GM19467 (cell line): ENCODE measurements at regions not wholly inside any gene's neighbourhood (a gene's known extent, or its start where the extent isn't known, plus 50 kb on each side); places are given as distances from the start of the nearest gene placed in this dataset.
"Not testable (repeated sequence)": the region's sequence is repeated elsewhere in the genome, so short reads cannot be mapped to it uniquely, and the experiment has no call there.

Source experiments
- ATAC-seq: cut with Tn5 transposase; IDR thresholded peaks from one replicate; pipeline ENCODE4 v1.9.1; 2021; ENCODE audit warnings: mild to moderate bottlenecking, moderate library complexity; ENCODE audit not compliant: unreplicated experiment

DNA sequence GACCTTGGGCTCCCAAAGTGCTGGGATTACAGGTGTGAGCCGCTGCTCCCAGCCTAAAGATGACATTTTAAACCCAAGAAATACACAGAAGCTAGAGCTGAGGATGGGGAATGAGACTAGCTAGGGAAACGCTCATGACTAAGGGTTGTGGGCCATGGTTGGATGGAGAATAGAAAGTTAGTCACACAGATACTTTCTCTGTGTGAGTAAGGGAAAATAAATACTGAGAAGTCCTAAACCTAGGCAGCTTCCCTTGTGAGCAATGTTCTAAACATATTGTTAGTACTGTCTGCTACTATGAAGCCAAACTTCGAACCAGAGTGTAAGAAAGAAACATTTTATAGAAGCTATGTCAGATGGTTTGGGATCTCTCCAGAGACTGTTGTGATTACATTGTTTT lies 304.8 kb upstream of the STAC start:
- ATAC-seq, result no peak

DNA sequence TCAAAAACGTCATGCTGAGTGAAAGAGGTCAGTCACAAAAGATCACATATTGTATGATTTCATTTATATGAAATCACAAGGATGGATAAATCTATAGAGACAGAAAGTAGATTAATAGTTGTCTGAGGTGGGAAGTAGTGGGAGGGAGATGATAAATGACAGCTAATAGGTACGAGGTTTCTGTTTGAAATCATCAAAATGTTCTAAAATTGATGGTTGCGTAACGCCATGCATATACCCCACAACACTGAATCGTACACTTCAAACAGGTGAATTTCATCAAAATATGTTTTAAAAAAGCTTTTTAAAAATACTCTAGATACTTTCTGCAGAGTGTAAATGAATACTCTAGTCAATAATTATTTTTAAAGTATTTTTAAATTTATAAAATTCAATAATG lies 303.0 kb upstream of the STAC start:
- no peak for ATAC-seq

DNA sequence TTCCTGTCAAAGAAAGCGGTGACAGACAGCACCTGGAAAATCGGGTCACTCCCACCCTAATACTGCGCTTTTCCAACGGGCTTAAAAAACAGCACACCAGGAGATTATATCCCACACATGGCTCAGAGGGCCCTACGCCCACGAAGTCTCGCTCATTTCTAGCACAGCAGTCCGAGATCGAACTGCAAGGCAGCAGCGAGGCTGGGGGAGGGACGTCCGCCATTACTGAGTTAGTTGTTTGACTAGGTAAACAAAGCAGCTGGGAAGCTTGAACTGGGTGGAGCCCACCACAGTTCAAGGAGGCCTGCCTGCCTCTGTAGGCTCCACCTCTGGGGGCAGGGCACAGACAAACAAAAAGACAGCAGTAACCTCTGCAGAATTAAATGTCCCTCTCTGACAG lies 297.3 kb upstream of the STAC start:
- not testable (repeated sequence) for ATAC-seq

DNA sequence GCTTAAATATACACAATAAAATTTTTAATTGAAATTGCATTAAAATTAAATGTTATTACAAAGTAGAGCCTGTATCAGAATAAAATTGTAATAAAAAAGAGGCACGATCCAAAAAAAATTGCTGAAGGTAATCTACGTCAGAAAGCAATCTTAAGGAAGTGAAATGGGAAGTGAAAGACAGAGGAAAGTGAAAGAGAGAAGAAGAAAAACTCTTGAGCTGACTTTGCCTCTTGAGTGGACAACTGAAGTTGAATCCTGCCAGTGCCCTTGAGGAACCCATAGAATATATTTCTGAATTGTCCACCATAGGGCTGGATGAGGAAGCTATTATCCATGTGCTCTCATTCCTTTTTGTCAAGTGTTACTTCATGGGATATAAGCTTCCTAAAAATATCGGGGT lies 285.1 kb upstream of the STAC start:
- ATAC-seq, result peak; percentile 55

DNA sequence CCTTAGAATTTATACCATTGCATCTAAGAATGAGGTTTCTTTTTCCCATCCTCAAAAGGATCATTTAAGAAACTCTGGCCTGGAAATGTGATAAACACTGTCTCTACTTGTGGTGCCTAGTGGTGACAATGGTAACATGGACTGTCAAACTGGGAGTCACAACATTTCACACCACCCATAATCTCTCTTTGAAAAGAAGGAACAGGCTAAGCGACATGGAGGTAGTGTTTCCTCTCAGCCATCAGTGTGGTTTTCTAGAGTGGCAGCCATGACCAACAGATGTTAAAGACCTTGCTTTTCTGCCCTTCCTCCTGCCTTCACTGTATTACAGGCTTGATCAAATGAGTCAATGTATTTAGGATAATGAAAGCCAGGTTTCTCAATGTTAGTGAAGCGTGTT lies 283.1 kb upstream of the STAC start:
- ATAC-seq, result no peak

DNA sequence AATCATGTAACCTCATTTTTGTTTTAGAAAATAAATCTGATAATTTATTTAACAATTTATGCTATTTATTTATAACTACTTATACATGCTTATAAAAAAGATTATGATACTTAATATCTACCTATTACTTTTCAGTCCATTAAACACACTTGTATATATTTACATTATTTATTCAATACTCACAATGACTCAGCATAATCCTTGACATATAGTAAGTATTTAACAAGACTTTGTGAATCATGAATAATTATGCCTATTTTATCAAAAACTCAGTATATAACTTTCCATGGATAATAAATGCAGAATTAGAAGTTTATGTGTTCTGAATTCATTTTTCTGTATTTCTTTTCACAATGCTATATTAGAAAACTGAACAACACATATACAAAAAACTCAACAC lies 266.0 kb upstream of the STAC start:
- ATAC-seq, result no peak

DNA sequence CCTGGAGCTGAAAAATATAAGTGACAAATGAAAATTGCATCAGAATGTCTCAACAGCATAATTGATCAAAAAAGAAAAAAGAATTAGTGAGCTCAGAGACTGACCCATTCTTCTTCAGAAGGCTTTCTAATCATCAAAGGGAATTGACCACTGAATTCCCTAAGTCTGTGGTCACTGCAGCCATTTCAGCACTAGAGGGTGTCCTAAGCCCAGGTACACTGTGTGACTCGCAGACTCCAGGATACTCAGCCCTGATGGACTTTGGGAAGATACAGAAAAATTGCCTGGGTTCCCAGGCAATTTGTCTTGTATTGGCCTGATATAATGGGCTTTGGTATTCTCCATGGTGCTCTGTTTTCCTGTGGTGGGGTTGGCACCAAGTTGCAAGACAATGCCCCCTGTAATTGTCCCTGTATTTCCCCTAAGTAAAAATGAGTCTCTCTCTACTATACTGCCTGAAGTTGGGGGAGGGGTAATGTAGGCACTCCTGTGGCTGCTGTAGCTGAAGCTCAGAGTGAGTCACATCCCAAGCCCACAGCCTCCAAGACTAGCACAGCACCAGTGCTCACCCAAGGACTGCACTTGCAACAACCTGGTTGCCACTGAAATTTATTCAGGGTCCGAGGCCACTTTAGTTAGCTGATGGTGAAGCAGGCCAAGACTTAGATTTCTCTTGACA lies 256.0 kb upstream of the STAC start:
- ATAC-seq, result no peak

DNA sequence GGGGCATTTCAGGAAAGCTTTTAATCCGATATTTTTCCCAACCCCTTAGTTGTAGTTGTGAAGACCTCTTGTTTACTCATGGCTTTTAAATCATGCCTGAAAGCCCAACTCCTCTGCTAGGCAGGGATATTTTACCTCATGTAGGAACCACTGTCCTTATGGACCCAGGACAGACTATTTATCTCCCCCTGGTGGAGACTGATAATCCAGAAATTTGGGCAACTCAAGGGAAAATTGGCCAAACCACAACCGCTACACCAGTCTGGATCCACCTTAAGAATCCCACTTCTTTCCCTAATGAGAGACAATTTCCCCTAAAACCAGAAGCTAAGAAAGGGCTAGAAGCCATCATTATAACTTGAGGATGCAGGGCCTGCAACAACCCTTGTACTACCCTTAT lies 248.1 kb upstream of the STAC start:
- ATAC-seq, result no peak

DNA sequence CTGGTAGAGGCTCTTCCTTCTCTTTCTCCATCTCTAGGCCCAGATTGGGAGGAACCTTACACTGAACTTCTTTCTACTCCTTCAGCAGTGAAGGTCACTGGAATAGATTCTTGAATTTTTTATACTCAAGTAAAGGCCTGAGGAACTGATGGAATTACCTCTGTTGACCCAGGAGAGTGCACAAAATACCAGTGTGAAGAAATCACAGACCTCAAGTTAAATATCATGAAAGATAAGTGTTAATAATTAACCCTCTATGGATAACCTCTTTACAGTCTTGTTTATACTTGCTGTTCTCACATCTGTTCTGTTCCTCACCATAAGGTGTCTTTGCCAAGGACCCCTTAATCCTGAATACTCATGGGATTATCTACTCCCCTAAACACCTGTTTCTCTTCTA lies 244.4 kb upstream of the STAC start:
- ATAC-seq, result no peak

DNA sequence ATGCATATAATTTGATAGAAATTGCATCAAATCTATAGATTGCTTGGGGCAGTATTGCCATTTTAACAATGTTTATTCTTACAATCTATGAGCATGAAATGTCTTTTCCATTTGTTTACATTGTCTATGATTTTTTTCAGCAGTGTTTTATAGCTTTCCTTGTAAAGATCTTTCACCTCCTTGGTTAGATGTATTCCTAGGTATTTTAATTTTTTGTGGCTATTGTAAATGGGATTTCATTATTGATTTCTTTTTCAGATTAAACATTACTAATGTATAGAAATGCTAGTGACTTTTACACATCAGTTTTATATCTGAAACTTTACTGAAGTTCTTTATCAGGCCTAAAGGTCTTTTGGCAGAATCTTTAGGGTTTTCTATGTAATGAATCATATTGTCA lies 237.6 kb upstream of the STAC start:
- no peak for ATAC-seq

DNA sequence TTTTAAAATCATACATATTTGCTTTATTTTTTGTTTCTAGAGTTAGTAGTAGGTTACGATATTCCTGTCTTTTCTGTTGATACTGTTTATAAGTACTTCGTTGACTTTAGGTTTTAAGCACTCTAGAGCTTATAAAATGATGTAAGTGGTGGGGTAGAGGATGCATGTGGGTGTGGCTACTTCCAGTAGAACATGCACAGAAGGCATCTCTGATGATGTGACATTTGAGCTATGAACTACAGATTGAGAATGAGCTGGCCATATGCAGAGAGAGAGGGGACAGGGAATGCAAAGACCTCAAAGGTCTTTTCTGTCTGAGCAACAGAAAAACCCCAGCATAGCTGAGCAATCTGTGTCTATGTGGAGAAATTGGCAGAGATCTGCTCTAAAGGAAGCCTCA lies 233.9 kb upstream of the STAC start:
- no peak for ATAC-seq

DNA sequence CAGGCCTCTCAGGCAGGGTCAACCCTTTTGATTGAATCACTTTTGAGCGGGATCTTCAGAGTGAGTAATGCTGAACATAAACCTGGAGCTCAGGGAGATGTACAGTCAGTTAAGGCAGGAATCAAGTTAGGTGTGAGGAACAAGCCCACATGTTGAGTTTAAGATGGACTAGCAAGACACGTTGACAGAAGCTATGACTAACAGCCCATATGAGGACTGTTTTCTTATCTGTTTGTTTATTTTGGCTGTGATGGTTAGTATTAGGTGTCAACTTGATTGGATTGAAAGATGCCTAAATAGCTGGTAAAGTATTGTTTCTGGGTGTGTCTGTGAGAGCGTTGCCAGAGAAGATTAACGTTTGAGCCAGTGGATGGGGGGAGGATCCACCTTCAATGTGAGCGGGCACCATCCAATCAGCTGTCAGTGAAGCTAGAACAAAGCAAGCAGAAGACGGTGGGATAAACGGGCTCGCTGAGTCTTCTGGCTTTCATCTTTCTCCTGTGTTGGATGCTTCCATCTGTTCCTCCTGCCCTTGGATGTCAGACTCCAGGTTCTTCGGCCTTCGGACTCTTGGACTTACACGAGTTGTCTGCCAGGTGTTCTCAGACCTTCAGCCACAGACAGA lies 232.3 kb upstream of the STAC start:
- ATAC-seq, result no peak

DNA sequence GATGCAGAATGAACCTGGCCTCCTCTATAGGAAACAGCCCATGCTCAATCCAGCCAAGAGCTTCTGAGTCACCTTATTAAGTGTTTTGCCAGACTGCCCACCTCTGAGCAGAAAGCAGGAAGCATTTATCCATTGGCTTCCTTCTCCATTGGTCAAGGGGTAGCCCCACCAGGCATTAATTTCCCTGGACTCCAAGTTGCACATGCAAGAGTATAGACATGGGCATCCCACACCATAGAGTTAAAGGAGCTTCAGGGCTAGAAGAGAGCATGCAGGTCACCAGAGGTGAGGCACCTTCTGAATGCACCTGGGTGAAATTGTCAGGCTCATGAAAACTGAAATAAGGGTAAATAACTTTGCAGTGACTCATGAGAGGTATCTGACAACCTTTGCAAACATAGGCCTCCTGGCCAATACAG lies 230.8 kb upstream of the STAC start:
- no peak for ATAC-seq

DNA sequence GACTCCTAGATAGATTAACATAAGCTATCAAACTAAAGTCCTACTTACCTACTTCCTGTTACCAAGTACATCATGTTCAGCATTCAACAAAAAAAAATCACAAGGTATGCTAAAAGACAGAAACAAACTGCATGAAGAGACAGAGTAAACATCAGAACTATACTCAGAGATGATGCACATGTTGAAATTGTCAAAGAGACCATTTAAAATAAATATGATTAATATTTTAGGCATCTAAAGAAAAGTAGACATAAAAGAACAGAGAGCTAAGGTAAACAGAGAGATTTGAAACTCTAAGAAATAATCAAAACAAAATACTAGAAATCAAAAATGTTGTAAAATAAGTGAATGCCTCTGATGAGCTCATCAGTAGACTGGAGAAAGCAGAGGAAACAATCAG lies 224.8 kb upstream of the STAC start:
- no peak for ATAC-seq

DNA sequence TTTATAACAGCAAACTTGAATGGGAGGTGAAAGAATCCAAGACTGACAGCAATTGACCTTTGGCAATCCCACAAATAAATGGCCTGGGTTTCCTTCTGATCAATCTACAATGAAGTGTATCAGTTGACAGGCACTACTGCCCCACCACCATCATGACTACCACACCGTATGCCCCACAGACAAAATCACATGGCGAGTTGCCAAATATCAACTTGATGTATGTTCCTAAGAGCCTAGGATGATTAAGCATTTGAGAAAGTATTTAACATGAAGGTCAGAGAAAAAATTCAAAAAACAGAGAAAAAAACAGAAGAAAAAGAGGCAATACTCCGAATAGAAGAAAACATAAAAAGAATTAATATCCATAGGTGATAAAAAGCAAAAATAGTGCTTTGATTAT lies 215.9 kb upstream of the STAC start:
- no peak for ATAC-seq

DNA sequence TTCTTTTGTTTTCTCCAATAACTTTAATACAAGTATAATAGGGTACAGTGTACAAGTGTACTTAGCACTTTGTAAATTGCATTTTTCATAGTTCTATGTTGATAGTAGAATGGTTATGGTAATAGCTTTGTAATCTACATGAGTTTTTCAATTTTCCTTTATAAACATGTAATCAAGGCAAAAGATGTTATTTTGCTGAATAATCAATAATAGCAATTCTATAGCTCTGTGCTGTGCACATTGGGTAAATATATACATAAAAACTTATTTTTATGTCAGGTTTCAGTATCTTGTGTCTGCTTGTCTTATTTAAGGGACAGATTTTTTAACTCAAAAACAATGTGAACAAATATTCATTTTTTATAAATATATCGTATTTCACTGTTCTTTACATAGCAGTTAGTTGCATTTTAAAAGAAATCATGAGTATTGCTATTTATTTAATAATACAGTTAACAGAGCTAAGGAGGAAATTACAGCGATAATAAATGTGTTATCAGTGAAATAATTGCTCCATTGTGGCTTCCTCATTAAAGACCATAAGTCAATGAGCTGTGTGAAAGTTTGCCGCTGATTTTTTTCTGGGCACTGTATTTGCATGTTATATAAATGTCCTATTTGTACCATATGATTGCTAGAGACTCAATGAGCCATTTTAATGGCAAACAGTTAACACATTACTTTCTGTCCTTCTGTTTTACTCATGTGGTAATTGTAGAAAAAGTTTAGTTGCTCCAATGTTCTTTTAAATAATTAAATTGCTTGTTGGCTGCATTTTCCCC lies 214.6 kb upstream of the STAC start:
- ATAC-seq, result no peak

DNA sequence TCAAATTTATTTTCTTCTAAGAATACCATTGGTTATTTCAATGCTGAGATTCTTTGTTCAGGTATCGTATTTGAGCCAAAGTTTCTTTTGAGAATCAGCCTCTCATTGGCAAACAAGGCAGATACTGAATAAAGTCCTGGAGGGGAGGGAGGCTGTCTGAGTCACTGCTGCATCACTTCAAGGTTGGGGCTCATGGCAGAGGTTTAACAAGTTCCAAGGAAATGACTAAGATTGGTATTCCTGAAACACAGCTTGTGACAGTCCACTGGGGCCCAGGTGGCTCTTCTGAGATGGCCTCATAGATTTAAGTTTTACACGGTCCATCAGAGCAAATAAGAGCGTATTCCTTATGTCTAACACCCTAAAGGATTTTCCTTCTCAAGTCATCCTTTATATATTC lies 213.8 kb upstream of the STAC start:
- no peak for ATAC-seq

DNA sequence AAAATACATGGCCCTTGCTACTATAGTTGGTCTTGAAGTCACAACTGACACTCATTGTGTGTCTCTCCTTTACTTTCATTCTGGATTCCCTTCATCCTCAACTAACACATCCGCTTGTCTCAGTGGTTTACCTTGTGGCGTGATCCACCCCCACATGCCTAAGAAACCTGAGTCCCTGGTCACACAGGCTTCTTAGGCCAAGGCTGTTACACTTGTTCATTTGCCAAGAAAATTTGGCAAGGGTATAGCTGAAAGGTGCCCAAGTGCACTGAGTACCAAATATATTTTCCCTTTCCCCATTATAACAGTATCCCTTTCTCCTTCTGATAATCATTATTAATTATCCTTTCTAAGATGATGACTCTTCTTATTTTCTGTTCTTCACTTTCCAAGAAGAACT lies 207.6 kb upstream of the STAC start:
- no peak for ATAC-seq

DNA sequence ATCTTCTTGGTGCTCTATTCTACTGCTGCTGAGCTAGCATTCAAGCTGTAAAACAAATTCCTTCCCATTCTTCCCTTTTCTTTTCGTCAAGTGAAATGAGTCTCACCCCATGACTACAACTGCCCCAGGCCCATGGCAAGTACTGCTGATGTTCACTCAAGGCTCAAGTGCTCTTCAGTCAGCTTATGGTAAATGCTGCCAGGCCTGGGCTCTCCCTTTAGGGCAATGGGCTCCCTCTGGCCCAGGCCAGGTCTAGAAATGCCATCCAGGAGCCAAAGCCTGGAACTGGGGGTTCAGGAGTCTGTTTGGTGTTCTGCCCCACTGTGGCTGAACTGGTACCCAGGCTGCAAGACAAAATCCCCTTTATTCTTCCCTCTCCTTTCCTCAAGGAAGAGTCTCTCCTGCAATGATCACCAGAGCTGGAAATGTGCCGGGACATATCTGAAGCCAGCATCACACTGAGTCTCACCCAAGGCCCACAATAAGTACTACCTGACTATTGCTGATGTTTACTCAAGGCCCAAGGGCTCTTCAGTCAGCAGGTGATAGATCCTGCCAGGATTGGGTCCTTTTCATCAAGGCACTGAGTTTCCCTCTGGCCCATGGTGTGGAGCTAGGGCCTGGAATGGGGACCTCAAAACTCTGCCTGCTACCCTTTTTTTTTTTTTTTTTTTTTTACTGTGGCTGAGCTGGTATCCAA lies 205.0 kb upstream of the STAC start:
- no peak for ATAC-seq

DNA sequence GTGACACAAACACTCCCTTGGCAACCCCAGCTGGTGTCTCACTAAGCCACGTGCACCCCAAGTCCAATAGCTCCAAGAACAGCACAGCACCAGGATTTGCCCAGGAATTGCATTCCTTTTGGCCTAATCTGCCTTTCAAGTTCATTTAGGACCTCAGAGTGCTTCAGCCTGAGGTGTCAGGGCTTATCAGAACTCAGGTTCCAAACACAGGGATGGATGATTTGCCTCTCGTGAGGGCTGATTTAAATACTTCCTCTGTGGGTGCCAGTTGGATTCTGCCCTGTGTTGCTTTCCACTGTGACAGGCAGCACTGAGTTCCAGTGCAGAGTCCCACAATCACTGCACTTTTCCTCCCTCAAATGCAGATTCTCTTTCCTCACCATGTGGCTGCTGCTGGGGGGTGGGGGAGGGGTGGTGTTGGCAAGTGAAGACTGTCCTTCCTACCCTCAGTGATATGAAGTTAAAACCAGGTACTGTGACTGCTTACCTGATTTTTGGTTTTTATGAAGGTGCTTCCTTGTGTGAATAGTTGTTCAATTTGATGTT lies 204.3 kb upstream of the STAC start:
- no peak for ATAC-seq

DNA sequence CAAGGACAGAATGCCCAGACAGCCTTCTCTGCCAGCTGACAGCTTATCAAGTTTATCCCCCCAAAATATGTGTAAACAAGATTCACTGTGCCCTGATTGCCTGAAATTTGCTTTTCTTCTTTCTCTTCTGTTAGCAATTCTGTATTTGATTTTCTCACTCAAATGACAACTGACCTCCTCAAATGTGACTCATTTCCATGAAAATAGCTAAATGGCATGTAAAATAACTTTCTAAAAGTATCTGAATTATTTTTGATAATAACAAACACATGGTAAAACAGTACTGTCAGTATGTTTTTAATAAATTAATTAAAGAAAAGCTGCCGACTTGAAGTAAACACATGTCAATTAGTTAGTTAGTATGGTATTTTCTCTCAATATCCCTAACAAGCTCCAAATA lies 202.3 kb upstream of the STAC start:
- ATAC-seq, result no peak
